Nephron progenitor cell (in vitro differentiated cells): ENCODE measurements at regions not wholly inside any gene's neighbourhood (a gene's known extent, or its start where the extent isn't known, plus 50 kb on each side); places are given as distances from the start of the nearest gene placed in this dataset.

ENCODE experiments used
- DNase-seq: peaks from one replicate; pipeline ENCODE4 v3.0.0; 2021
- H3K27ac Mint-ChIP-seq: 2 replicates; pipeline ENCODE4 v1.8.0; 2021; ENCODE audit warnings: mild to moderate bottlenecking, moderate library complexity, mixed read lengths
- H3K27me3 Mint-ChIP-seq: 2 replicates; pipeline ENCODE4 v1.8.0; 2021; ENCODE audit warnings: mild to moderate bottlenecking, low read depth, mixed read lengths; ENCODE audit not compliant: poor library complexity
- H3K36me3 Mint-ChIP-seq: 2 replicates; pipeline ENCODE4 v1.8.0; 2021; ENCODE audit warnings: low read depth, mixed read lengths
- H3K4me1 Mint-ChIP-seq: 2 replicates; pipeline ENCODE4 v1.8.0; 2021; ENCODE audit warnings: mixed read lengths
- H3K4me3 Mint-ChIP-seq: 2 replicates; pipeline ENCODE4 v1.8.0; 2021; ENCODE audit warnings: mild to moderate bottlenecking, moderate library complexity, mixed read lengths
- H3K9me3 Mint-ChIP-seq: 2 replicates; pipeline ENCODE4 v1.8.0; 2021; ENCODE audit warnings: mild to moderate bottlenecking, moderate library complexity, mixed read lengths
- TF ChIP-seq, protein P1 (sequence below): fragments of 200-600 bp; sonication (generic); IDR thresholded peaks from 2 replicates; pipeline ENCODE4 v1.5.0; 2021; ENCODE audit warnings: antibody characterized with exemption

DNA sequence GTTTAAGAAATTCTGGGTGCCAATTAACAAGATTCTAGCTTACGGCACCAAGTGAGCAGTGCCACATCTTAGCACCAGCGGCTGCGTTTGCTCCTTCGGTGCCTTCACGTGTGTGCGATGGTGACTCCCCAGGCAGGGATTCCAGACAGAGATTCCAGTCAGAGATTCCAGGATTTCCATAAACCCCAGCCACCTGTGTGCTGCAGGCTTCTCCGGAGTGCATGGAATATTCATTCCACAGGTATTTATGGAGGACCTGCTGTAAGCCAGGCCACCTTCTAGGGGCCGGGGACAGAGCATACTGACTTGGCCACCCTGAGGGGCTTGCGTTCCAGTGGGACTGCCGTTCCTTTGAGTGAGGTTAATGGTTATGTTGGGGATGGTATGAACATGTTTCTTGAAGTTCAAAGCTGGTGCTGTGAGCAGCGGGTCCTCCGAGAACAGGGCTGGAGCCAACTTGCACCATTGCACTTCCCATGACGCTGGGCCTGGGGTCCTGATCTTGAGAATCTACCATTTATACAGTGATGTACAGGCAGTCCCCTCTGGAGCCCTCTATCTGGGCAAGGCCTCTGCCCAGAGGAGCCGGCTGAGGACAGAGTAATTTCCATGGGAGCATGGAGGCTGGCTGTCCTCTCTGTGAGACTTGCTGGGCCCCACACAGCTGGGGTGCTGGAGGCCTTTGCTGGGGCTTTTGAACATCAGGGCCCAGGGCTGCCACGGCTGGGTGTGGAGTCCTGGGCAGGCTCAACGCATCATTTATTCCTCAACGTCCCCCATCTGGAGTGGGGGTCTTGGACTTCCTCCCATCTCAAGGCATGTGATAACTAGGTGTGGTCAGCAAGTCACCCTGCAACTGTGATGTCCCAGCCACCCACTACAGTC, 58.8 kb upstream of the AJAP1 start:
- Mint-ChIP-seq H3K27ac (no peak overlapping the region), H3K9me3 (no peaks in the 10 kb centered on the region), H3K4me3 (no peak overlapping the region), H3K4me1 (peaks cover 9% of the 10 kb centered on the region), H3K36me3 (no peaks in the 10 kb centered on the region), H3K27me3 (peaks cover 17% of the 10 kb centered on the region)
- TF ChIP-seq, protein P1, sequence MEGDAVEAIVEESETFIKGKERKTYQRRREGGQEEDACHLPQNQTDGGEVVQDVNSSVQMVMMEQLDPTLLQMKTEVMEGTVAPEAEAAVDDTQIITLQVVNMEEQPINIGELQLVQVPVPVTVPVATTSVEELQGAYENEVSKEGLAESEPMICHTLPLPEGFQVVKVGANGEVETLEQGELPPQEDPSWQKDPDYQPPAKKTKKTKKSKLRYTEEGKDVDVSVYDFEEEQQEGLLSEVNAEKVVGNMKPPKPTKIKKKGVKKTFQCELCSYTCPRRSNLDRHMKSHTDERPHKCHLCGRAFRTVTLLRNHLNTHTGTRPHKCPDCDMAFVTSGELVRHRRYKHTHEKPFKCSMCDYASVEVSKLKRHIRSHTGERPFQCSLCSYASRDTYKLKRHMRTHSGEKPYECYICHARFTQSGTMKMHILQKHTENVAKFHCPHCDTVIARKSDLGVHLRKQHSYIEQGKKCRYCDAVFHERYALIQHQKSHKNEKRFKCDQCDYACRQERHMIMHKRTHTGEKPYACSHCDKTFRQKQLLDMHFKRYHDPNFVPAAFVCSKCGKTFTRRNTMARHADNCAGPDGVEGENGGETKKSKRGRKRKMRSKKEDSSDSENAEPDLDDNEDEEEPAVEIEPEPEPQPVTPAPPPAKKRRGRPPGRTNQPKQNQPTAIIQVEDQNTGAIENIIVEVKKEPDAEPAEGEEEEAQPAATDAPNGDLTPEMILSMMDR = no peak
- no peak for DNase-seq

DNA sequence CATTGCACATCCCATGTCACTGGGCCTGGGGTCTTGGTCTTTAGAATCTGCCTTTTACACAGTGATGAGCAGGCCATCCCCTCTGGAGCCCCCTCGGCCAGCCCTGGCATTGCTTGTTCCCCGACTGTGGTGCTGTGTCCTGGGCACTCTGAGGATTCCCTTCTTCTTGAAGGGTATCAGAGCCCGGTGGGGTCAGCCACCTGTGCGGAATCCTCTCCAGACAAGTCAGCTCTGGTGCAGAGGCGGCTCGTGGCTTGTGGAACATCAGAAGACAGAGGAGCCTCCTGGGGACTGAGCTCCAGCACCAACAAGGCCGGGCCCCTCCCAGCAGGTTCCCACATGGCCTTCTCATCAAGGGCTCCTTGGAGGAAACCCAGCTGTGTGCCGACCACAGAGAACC, 57.9 kb upstream of the AJAP1 start:
- H3K27ac Mint-ChIP-seq = no peak overlapping the region
- no peaks in the 10 kb centered on the region for H3K9me3 Mint-ChIP-seq
- peaks cover 9% of the 10 kb centered on the region for H3K4me1 Mint-ChIP-seq
- H3K4me3 Mint-ChIP-seq = no peak overlapping the region
- DNase-seq = no peak
- TF ChIP-seq, protein P1 = no peak
- H3K36me3 Mint-ChIP-seq = no peaks in the 10 kb centered on the region
- peaks cover 21% of the 10 kb centered on the region for H3K27me3 Mint-ChIP-seq

DNA sequence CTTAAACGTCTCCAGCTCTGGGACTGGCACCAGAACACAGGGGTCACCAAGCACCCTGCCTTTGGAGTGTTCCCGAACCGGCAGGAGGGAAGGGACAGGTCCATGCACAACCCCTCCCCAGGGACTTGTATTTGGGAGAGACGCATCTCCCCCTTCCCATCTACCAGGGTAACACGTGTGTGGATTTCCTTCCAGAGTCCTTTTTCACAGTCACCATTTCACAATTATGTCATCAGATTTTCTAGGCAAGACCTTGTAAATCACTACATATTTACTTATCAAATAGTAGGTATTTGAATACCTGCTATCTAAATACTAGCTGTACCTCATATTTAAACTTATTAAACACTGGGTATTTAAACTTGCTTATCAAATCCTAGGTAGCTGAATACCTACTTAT, 57.4 kb upstream of the AJAP1 start:
- Mint-ChIP-seq H3K36me3 (no peaks in the 10 kb centered on the region), H3K9me3 (no peaks in the 10 kb centered on the region), H3K4me1 (peaks cover 9% of the 10 kb centered on the region), H3K4me3 (no peak overlapping the region), H3K27me3 (peaks cover 21% of the 10 kb centered on the region), H3K27ac (no peak overlapping the region)
- TF ChIP-seq, protein P1 = no peak
- no peak for DNase-seq

DNA sequence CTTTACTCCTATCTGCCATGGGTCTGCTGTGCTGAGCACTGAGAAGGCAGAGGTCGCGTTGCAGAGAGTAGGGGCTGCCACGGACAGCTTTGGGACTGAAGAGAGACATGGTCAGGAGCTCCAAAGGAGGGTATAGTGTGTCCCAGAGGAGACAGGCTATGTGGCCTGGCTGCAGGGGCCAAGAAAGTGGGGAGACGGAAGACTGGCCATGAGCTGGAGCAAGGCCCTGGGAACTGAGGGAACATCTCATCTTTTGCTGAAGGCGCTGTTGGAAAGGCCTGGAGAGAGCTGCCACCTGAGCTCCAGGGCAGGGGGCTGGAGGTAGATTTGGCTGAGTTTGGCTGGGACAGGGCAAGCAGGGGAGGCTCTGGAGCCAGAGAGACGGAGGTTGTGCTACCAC, 55.8 kb upstream of the AJAP1 start:
- no peak for DNase-seq
- H3K27ac Mint-ChIP-seq = no peak overlapping the region
- H3K36me3 Mint-ChIP-seq = no peaks in the 10 kb centered on the region
- peaks cover 22% of the 10 kb centered on the region for H3K27me3 Mint-ChIP-seq
- no peaks in the 10 kb centered on the region for H3K9me3 Mint-ChIP-seq
- no peaks in the 10 kb centered on the region for H3K4me1 Mint-ChIP-seq
- TF ChIP-seq, protein P1 = no peak
- H3K4me3 Mint-ChIP-seq = no peak overlapping the region

DNA sequence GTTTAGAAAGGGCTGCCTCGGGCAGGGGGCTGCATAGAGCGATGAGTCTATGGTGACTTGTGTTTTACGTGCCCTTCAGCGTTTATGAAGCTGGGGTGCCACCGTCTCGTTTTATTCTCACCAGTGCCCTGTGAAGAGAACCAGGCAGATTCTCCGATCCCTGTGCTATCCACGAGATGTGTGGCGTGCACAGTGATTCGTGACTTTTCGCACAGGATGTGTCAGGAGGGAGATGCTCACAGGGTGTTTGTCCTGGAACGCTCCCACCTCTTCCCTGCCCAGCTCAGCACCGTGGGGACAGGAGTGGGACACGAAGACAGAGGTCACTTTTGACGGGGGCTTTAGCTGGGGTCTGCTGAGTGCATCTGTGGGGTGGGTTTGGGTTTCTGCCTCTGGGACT, 54.9 kb upstream of the AJAP1 start:
- DNase-seq = no peak
- Mint-ChIP-seq H3K9me3 (no peaks in the 10 kb centered on the region), H3K4me3 (no peak overlapping the region), H3K4me1 (no peaks in the 10 kb centered on the region), H3K36me3 (no peaks in the 10 kb centered on the region), H3K27ac (no peak overlapping the region), H3K27me3 (peaks cover 21% of the 10 kb centered on the region)
- TF ChIP-seq, protein P1 = no peak

DNA sequence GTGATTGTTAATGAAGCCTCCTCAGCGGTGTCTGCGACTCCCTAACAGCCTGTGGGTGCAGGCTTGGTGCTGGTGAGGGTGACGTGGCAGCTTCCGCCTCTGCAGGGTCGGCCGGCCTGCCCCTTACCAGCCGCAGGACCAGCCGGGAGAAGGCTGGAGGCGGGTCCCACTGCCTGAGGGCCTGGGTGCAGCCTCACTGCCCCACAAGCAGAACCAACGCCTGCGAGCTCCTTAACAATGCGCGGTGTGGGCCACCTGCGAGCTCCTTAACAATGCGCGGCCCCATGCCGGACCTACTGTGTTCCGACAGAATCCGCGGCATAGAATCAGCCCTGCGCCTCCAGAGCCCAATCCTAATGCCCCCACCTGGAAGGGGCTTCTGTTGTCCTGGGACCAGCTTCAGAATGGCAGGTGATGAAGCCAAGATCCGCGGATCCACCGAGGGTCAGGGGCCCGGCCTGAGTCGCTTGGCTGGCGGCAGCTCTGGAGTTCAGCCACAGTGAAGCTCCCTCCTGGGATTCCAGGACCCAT, 54.4 kb upstream of the AJAP1 start:
- no peak for DNase-seq
- no peak overlapping the region for H3K4me3 Mint-ChIP-seq
- H3K27ac Mint-ChIP-seq = no peak overlapping the region
- TF ChIP-seq, protein P1 = no peak
- peaks cover 2% of the 10 kb centered on the region for H3K4me1 Mint-ChIP-seq
- H3K36me3 Mint-ChIP-seq = no peaks in the 10 kb centered on the region
- no peaks in the 10 kb centered on the region for H3K9me3 Mint-ChIP-seq
- H3K27me3 Mint-ChIP-seq = peaks cover 21% of the 10 kb centered on the region
